Suprapubic skin (tissue), 4 donors: ENCODE measurements at regions not wholly inside any gene's neighbourhood (a gene's known extent, or its start where the extent isn't known, plus 50 kb on each side); places are given as distances from the start of the nearest gene placed in this dataset.

ENCODE experiments used
- DNase-seq, 2 donors: peaks; one replicate each; pipeline ENCODE4 v3.0.0-alpha.2; 2019; ENCODE audit warnings: low spot score in 2 of 2
- H3K27ac ChIP-seq: fragments of 200-600 bp; sonication (generic); one replicate; pipeline ENCODE4 v1.5.1; 2019
- H3K27me3 ChIP-seq: fragments of 200-600 bp; sonication (generic); one replicate; pipeline ENCODE4 v1.5.1; 2019
- H3K36me3 ChIP-seq: fragments of 200-600 bp; sonication (generic); one replicate; pipeline ENCODE4 v1.5.1; 2019
- H3K4me1 ChIP-seq: fragments of 200-600 bp; sonication (generic); one replicate; pipeline ENCODE4 v1.5.1; 2019
- H3K4me3 ChIP-seq: fragments of 200-600 bp; sonication (generic); one replicate; pipeline ENCODE4 v1.5.1; 2019; ENCODE audit warnings: mild to moderate bottlenecking
- H3K9me3 ChIP-seq: fragments of 200-600 bp; sonication (generic); one replicate; pipeline ENCODE4 v1.5.1; 2019
- EP300 ChIP-seq: sonication (generic); formaldehyde crosslinking; IDR thresholded peaks from one replicate; pipeline ENCODE4 v1.6.1; 2017; ENCODE audit warnings: antibody characterized with exemption
- POLR2A ChIP-seq, 2 donors: fragments of 450-650 bp; IDR thresholded peaks; one replicate each; pipeline ENCODE4 v1.6.1; 2017; ENCODE audit warnings: antibody characterized with exemption in 2 of 2, mild to moderate bottlenecking in 2 of 2, moderate library complexity in 2 of 2
- POLR2AphosphoS5 ChIP-seq, 3 donors: sonication (generic); formaldehyde crosslinking; IDR thresholded peaks; one replicate each; pipeline ENCODE4 v1.6.1; 2017; ENCODE audit warnings: antibody characterized with exemption in 3 of 3
- WGBS: methylation state at CpG from one replicate; pipeline ENCODE4 v1.1.5; 2018; 5-methylcytosine and 5-hydroxymethylcytosine counted together
- TF ChIP-seq, protein P1 (sequence below), 2 donors: fragments of 200-600 bp in 1 of 2; fragments of 450-650 bp in 1 of 2; sonication (generic) in 1 of 2; IDR thresholded peaks; one replicate each; pipeline ENCODE4 v1.5.1; 2016 to 2019; ENCODE audit warnings: antibody characterized with exemption in 2 of 2, mild to moderate bottlenecking in 1 of 2, moderate library complexity in 1 of 2

DNA sequence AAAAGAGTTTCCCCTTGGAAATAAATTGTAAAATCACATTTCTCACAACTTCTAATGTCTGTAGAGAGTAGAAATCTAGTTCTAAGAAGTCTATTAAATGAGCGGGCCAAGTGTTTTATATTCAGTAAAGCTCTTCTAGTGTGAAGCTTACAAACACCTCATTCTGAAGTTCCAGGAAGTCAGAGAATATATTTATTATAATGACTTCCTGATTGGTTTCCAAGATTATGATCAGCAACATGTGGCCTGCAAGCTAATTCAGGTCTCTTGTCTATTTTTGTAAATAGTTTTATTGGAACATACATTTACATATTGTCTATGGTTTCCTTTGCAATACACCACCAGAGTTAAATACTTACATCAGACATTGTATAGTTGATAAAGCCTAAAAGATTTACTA, 603.9 kb downstream of the AMY1C start:
- Histone ChIP-seq H3K4me3 (no peak overlapping the region), H3K27me3 (no peaks in the 10 kb centered on the region), H3K4me1 (no peaks in the 10 kb centered on the region), H3K36me3 (no peaks in the 10 kb centered on the region), H3K9me3 (no peaks in the 10 kb centered on the region), H3K27ac (no peak overlapping the region)
- DNase-seq, result no peak
- no peak for TF ChIP-seq POLR2AphosphoS5 (IDR thresholded peaks at IDR 0.05)
- no peak for TF ChIP-seq EP300
- TF ChIP-seq POLR2A (IDR thresholded peaks at IDR 0.05), result no peak
- TF ChIP-seq, protein P1, sequence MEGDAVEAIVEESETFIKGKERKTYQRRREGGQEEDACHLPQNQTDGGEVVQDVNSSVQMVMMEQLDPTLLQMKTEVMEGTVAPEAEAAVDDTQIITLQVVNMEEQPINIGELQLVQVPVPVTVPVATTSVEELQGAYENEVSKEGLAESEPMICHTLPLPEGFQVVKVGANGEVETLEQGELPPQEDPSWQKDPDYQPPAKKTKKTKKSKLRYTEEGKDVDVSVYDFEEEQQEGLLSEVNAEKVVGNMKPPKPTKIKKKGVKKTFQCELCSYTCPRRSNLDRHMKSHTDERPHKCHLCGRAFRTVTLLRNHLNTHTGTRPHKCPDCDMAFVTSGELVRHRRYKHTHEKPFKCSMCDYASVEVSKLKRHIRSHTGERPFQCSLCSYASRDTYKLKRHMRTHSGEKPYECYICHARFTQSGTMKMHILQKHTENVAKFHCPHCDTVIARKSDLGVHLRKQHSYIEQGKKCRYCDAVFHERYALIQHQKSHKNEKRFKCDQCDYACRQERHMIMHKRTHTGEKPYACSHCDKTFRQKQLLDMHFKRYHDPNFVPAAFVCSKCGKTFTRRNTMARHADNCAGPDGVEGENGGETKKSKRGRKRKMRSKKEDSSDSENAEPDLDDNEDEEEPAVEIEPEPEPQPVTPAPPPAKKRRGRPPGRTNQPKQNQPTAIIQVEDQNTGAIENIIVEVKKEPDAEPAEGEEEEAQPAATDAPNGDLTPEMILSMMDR (IDR thresholded peaks at IDR 0.05), result no peak
- WGBS, result 48% methylated on average over 1 of the region's 1 CpG

DNA sequence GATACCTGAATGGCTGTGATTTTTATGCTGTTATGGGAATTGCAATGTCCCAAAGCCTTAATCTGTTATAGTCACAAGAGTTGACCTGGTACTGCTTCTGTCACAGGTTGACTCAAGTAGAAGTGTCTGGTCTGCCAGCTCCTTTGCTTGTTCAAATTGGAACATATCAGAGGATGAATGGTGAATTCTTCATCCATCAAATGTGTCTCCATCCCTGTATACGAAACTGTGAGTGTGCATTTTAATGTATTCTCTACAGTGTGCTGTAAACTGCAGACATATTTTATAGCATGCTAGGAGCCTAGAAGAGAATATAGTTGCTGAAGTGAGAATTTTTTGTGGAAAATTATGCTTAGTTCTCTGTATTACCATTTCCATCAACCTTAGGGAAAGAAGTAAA, 608.4 kb downstream of the AMY1C start:
- Histone ChIP-seq H3K9me3 (no peaks in the 10 kb centered on the region), H3K4me1 (no peaks in the 10 kb centered on the region), H3K27ac (no peak overlapping the region), H3K27me3 (no peaks in the 10 kb centered on the region), H3K36me3 (no peaks in the 10 kb centered on the region), H3K4me3 (no peak overlapping the region)
- TF ChIP-seq EP300 (no peak), POLR2AphosphoS5 (IDR thresholded peaks at IDR 0.05) (no peak), POLR2A (IDR thresholded peaks at IDR 0.05) (no peak)
- TF ChIP-seq, protein P1 (IDR thresholded peaks at IDR 0.05), result no peak
- no peak for DNase-seq
- 78% methylated on average over 1 of the region's 1 CpG for WGBS

DNA sequence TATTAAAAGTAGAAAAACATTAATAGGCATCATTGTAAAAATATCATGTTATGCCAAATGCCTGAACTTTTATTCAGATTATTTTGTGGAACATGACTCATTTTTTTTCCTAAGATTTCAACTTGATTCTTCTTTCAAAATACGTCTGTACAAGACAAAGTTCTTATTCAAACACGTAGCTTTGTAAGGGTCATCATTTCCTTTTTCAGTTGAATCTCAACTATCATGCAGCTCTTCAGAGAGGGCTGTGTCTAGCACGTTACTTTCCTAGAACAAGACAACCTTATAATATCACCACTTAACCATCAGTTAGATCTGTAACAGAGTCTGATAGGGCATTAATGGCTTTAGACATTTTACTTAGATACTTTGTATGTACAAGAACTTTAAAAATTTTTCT, 608.9 kb downstream of the AMY1C start:
- 68% methylated on average over 3 of the region's 3 CpGs for WGBS
- H3K9me3 ChIP-seq, result no peaks in the 10 kb centered on the region
- no peak for DNase-seq
- H3K4me3 ChIP-seq, result no peak overlapping the region
- no peak overlapping the region for H3K27ac ChIP-seq
- no peaks in the 10 kb centered on the region for H3K27me3 ChIP-seq
- no peak for TF ChIP-seq EP300
- TF ChIP-seq POLR2AphosphoS5 (IDR thresholded peaks at IDR 0.05), result no peak
- TF ChIP-seq, protein P1 (IDR thresholded peaks at IDR 0.05), result no peak
- TF ChIP-seq POLR2A (IDR thresholded peaks at IDR 0.05), result no peak
- H3K36me3 ChIP-seq, result no peaks in the 10 kb centered on the region
- no peaks in the 10 kb centered on the region for H3K4me1 ChIP-seq

DNA sequence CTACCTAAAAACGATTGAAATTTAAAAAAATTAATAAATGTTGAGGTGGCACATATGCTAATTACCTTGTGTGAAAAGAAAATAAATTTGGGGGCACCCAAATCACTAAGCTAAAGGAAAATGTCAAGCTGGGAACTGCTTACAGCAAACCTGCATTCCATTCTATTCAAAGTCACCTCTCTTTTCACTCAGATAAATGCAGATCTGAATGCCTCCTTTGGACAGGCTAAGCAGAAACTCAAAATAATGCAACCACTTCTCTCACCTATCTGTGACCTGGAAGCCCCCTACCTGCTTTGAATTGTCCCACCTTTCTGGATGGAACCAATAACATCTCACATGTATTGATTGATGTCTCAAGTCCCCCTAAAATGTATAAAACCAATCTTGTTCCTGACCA, 628.7 kb downstream of the AMY1C start:
- 34% methylated on average over 1 of the region's 1 CpG for WGBS
- H3K4me3 ChIP-seq, result no peak overlapping the region
- H3K36me3 ChIP-seq, result no peaks in the 10 kb centered on the region
- H3K9me3 ChIP-seq, result no peaks in the 10 kb centered on the region
- no peaks in the 10 kb centered on the region for H3K4me1 ChIP-seq
- no peak for DNase-seq
- no peak for TF ChIP-seq EP300
- TF ChIP-seq, protein P1 (IDR thresholded peaks at IDR 0.05), result no peak
- no peak for TF ChIP-seq POLR2A (IDR thresholded peaks at IDR 0.05)
- TF ChIP-seq POLR2AphosphoS5 (IDR thresholded peaks at IDR 0.05), result no peak
- no peaks in the 10 kb centered on the region for H3K27me3 ChIP-seq
- H3K27ac ChIP-seq, result no peak overlapping the region

DNA sequence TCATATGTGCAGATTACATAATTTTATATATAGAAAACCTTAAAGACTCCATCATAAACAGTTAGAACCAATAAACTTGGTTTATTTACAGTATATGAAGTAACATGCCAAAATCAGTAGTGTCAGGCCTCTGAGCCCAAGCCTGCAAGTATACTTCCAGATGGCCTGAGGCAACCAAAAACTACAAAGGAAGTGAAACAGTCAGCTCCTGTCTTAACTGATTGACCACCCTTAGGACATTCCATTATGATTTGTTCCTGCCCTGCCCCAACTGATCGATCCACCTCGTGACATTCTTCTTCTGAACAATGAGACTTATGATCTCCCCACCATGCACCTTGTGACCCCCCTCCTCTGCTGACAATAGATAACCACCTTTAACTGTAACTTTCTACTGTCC, 630.3 kb downstream of the AMY1C start:
- WGBS, result 37% methylated on average over 2 of the region's 2 CpGs
- no peaks in the 10 kb centered on the region for H3K9me3 ChIP-seq
- no peak overlapping the region for H3K27ac ChIP-seq
- H3K27me3 ChIP-seq, result no peaks in the 10 kb centered on the region
- H3K4me3 ChIP-seq, result no peak overlapping the region
- no peak for DNase-seq
- TF ChIP-seq, protein P1 (IDR thresholded peaks at IDR 0.05), result no peak
- TF ChIP-seq EP300 (no peak), POLR2A (IDR thresholded peaks at IDR 0.05) (no peak), POLR2AphosphoS5 (IDR thresholded peaks at IDR 0.05) (no peak)
- H3K36me3 ChIP-seq, result no peaks in the 10 kb centered on the region
- H3K4me1 ChIP-seq, result no peaks in the 10 kb centered on the region
